GM12878 (cell line): ENCODE measurements at regions not wholly inside any gene's neighbourhood (a gene's known extent, or its start where the extent isn't known, plus 50 kb on each side); places are given as distances from the start of the nearest gene placed in this dataset.
A peak's percentile ranks its signal among the peaks of the same experiment; 100 is the strongest.

Experiments
- ATAC-seq: fragments of 200-7000 bp; cut with Tn5 transposase; 3 replicates; pipeline ENCODE4 v1.9.1; 2020; ENCODE audit warnings: mild to moderate bottlenecking, moderate library complexity
- BruUV-seq: library from RNA; stranded (reverse); fragments of 400-500 nt; replicated peaks from 2 replicates; lab custom pipeline; 2021; lab: Mats Ljungman, UMichigan
- CTCF ChIA-PET: fragments of 300-600 bp; sonication (Branson Sonifier 250); formaldehyde crosslinking; extraction: SDS; loops from one replicate; lab custom pipeline; 2021; ENCODE audit warnings: inconsistent platforms; lab: Yijun Ruan, JAX
- POLR2A ChIA-PET: fragments of 350-600 bp; formaldehyde crosslinking; extraction: SDS; loops from one replicate; lab custom pipeline; 2021; ENCODE audit warnings: inconsistent platforms; lab: Charles Lee
- RAD21 ChIA-PET: fragments of 300-600 bp; sonication (Branson Sonifier 250); formaldehyde crosslinking; loops from one replicate; lab custom pipeline; 2023; ENCODE audit warnings: antibody characterized with exemption; ENCODE audit not compliant: unreplicated experiment; lab: Charles Lee
- SMC1A ChIA-PET: fragments of 300-600 bp; sonication (Branson Sonifier 250); formaldehyde crosslinking; loops from one replicate; lab custom pipeline; 2023; ENCODE audit not compliant: unreplicated experiment, uncharacterized antibody; lab: Charles Lee
- DNase-seq: peaks from one replicate; pipeline ENCODE4 v3.0.0-alpha.2; 2011; ENCODE audit warnings: low read depth, low spot score
- FAIRE-seq: peaks from 3 replicates; lab custom pipeline; 2011; peaks lifted over from hg19 to GRCh38; lab: Jason Lieb, UNC
- H2AFZ ChIP-seq: 2 replicates; pipeline ENCODE4 v1.6.0; 2011; ENCODE audit warnings: low read depth, low read length, control low read depth; ENCODE audit not compliant: control insufficient read depth
- H3K27ac ChIP-seq: 2 replicates; pipeline ENCODE4 v1.5.1; 2011; ENCODE audit warnings: control low read depth; ENCODE audit not compliant: control insufficient read depth, insufficient read depth
- H3K27me3 ChIP-seq, 2 experiments: replicated peaks in 1 of 2; 2 replicates each; pipeline versions ENCODE4 v1.6.0 to v1.6.1; 2011; ENCODE audit warnings: low read length in 1 of 2; ENCODE audit not compliant: control insufficient read depth in 2 of 2, insufficient read depth in 2 of 2
- H3K36me3 ChIP-seq, 2 experiments: 2 replicates each; pipeline ENCODE4 v1.5.1; 2011; ENCODE audit warnings: low read length in 1 of 2; ENCODE audit not compliant: control insufficient read depth in 2 of 2, insufficient read depth in 2 of 2
- H3K4me1 ChIP-seq: 2 replicates; pipeline ENCODE4 v1.6.1; 2011; ENCODE audit warnings: mild to moderate bottlenecking, low read length, moderate library complexity, mixed read lengths; ENCODE audit not compliant: control insufficient read depth, insufficient read depth
- H3K4me2 ChIP-seq: 2 replicates; pipeline ENCODE4 v1.6.0; 2011; ENCODE audit warnings: control low read depth; ENCODE audit not compliant: control insufficient read depth, insufficient read depth
- H3K4me3 ChIP-seq: fragments of 200-600 bp; sonication (generic); 2 replicates; pipeline ENCODE4 v1.5.1; 2016
- H3K79me2 ChIP-seq: 2 replicates; pipeline ENCODE4 v1.6.0; 2011; ENCODE audit warnings: low read length; ENCODE audit not compliant: control insufficient read depth, insufficient read depth
- H3K9ac ChIP-seq: 2 replicates; pipeline ENCODE4 v1.8.0; 2011; ENCODE audit warnings: low read length, control low read depth, mixed read lengths; ENCODE audit not compliant: control insufficient read depth, insufficient read depth
- H3K9me3 ChIP-seq: replicated peaks from 3 replicates; pipeline ENCODE4 v1.5.1; 2011; ENCODE audit warnings: mild to moderate bottlenecking, low read length; ENCODE audit not compliant: control insufficient read depth, insufficient read depth
- H4K20me1 ChIP-seq: 2 replicates; pipeline ENCODE4 v1.6.0; 2011; ENCODE audit not compliant: control insufficient read depth, insufficient read depth
- WGBS: methylation state at CpG from one replicate; pipeline ENCODE4 v1.1.6; 2016; ENCODE audit warnings: low lambda C conversion rate; ENCODE audit not compliant: insufficient replicate concordance, insufficient coverage; ENCODE audit errors: missing lambda C conversion rate; 5-methylcytosine and 5-hydroxymethylcytosine counted together
- in situ Hi-C: fragments of 300-500 bp; cut with MboI; formaldehyde crosslinking; loops from 9 replicates; pipeline ENCODE4 v1.14.3; 2018; ENCODE audit warnings: mixed read lengths
- intact Hi-C: fragments of 100-400 bp; cut with micrococcal nuclease; formaldehyde crosslinking; loops from one replicate; pipeline ENCODE4 v1.14.2; 2022; ENCODE audit not compliant: unreplicated experiment
- TF ChIP-seq, protein P1 (sequence below): fragments of 450-650 bp; IDR thresholded peaks from 2 replicates; pipeline ENCODE4 v1.6.1; 2017; ENCODE audit warnings: mild to moderate bottlenecking
- TF ChIP-seq, protein P2 (sequence below): fragments of 450-650 bp; IDR thresholded peaks from 2 replicates; pipeline ENCODE4 v1.6.1; 2016; ENCODE audit warnings: mild to moderate bottlenecking, moderate library complexity, borderline replicate concordance

GRCh38 chr5:6177926-6178325 lies 200.4 kb downstream of the MED10 start:
- no peak overlapping the region for H3K4me3 ChIP-seq
- H2AFZ ChIP-seq = no peak overlapping the region
- no peak overlapping the region for H3K4me2 ChIP-seq
- no peaks in the 10 kb centered on the region for H3K4me1 ChIP-seq
- ChIA-PET CTCF (interaction anchor here (2.0 kb wide), 1 partner anchor 10 kb away, joined by 10 read pairs; no protein-coding TSS in a partner anchor), POLR2A (no interaction called here), RAD21 (no interaction called here), SMC1A (interaction anchor here (1.0 to 2.4 kb wide), 3 partner anchors 11 to 38 kb away, joined by 3 to 11 read pairs (median 4); no protein-coding TSS in a partner anchor)
- TF ChIP-seq, protein P1, sequence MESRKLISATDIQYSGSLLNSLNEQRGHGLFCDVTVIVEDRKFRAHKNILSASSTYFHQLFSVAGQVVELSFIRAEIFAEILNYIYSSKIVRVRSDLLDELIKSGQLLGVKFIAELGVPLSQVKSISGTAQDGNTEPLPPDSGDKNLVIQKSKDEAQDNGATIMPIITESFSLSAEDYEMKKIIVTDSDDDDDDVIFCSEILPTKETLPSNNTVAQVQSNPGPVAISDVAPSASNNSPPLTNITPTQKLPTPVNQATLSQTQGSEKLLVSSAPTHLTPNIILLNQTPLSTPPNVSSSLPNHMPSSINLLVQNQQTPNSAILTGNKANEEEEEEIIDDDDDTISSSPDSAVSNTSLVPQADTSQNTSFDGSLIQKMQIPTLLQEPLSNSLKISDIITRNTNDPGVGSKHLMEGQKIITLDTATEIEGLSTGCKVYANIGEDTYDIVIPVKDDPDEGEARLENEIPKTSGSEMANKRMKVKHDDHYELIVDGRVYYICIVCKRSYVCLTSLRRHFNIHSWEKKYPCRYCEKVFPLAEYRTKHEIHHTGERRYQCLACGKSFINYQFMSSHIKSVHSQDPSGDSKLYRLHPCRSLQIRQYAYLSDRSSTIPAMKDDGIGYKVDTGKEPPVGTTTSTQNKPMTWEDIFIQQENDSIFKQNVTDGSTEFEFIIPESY = no peak
- TF ChIP-seq, protein P2, sequence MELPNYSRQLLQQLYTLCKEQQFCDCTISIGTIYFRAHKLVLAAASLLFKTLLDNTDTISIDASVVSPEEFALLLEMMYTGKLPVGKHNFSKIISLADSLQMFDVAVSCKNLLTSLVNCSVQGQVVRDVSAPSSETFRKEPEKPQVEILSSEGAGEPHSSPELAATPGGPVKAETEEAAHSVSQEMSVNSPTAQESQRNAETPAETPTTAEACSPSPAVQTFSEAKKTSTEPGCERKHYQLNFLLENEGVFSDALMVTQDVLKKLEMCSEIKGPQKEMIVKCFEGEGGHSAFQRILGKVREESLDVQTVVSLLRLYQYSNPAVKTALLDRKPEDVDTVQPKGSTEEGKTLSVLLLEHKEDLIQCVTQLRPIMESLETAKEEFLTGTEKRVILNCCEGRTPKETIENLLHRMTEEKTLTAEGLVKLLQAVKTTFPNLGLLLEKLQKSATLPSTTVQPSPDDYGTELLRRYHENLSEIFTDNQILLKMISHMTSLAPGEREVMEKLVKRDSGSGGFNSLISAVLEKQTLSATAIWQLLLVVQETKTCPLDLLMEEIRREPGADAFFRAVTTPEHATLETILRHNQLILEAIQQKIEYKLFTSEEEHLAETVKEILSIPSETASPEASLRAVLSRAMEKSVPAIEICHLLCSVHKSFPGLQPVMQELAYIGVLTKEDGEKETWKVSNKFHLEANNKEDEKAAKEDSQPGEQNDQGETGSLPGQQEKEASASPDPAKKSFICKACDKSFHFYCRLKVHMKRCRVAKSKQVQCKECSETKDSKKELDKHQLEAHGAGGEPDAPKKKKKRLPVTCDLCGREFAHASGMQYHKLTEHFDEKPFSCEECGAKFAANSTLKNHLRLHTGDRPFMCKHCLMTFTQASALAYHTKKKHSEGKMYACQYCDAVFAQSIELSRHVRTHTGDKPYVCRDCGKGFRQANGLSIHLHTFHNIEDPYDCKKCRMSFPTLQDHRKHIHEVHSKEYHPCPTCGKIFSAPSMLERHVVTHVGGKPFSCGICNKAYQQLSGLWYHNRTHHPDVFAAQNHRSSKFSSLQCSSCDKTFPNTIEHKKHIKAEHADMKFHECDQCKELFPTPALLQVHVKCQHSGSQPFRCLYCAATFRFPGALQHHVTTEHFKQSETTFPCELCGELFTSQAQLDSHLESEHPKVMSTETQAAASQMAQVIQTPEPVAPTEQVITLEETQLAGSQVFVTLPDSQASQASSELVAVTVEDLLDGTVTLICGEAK = peak; percentile 62; the same call in 1 of the 2 replicates
- WGBS = 35% methylated on average over 5 of the region's 5 CpGs
- no peaks in the 10 kb centered on the region for H3K36me3 ChIP-seq
- H4K20me1 ChIP-seq = no peaks in the 10 kb centered on the region
- BruUV-seq = no TSS peak
- H3K27ac ChIP-seq = no peak overlapping the region
- H3K9me3 ChIP-seq = no peaks in the 10 kb centered on the region
- DNase-seq (no peak), ATAC-seq (no peak), FAIRE-seq (no peak)
- no peak overlapping the region for H3K9ac ChIP-seq
- H3K79me2 ChIP-seq = no peaks in the 10 kb centered on the region
- in situ Hi-C loops (no loop called here), intact Hi-C loops (no loop called here)
- H3K27me3 ChIP-seq = no peaks in the 10 kb centered on the region
